ENCODE measurements at regions not wholly inside any gene's neighbourhood (a gene's known extent, or its start where the extent isn't known, plus 50 kb on each side); places are given as distances from the start of the nearest gene placed in this dataset.

DNA sequence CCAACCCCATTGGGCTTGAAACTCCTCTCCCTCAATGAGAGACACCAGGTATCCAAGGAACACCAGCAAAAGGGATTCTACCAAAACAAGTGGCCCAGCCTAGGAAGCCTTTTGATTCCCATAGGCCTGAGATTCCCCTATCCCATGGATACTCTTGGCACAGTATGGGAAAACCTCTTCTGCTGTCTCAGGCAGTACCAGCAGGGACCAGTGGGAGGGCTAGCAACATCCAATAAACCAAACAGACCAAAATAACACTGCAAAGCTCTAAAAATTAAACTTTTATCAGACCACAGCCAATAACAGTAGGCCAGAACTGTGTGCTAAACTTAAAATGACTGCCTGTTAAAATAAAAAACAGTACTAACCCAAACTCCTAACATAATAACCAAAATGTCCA lies 153.9 kb upstream of the CES5A start (continued):
- TF ChIP-seq ZBTB48 (tag by site-specific recombination; IDR thresholded peaks at IDR 0.05): no peak
- TF ChIP-seq ZNF391 (tag by site-specific recombination; IDR thresholded peaks at IDR 0.05; ENCODE audit: borderline replicate concordance, low read depth): no peak
- TF ChIP-seq ZNF837 (tag by site-specific recombination; IDR thresholded peaks at IDR 0.05): no peak
- TF ChIP-seq ZNF776 (tag by site-specific recombination; IDR thresholded peaks at IDR 0.05; ENCODE audit: borderline replicate concordance): no peak

DNA sequence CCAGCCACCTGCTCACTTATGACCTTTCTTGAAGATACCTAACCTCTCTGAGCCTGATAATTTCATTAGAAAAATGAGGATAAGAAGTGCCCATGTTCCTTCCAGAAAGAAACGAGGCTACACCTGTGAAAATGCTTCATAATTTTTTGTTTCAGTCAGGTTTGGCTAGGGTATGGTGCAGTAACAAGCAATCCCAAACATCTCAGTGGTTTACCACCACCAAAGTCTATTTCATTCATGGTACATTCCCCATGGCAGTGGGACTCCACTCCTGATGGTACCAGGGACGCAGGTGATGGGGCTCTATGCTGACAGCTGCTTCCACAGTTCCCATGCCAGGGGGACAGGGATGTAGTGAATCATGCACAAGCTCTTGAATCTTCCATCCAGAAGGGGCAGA lies 147.6 kb upstream of the CES5A start:
- Histone ChIP-seq H3K27ac (ENCODE audit: extremely low read depth, low read depth, low read length) (no peak overlapping the region), H3K4me3 (ENCODE audit: low read depth, low read length) (no peak overlapping the region), H3K4me1 (ENCODE audit: control insufficient read depth, insufficient read depth, low read length) (no peaks in the 10 kb centered on the region), H3K36me3 (ENCODE audit: control insufficient read depth in 2 of 2, insufficient read depth in 1 of 2, low read length in 2 of 2) (no peaks in the 10 kb centered on the region), H3K9me3 (ENCODE audit: control insufficient read depth, insufficient read depth, low read depth, low read length) (no peaks in the 10 kb centered on the region)
- ChIA-PET CTCF (no interaction called here), POLR2A (no interaction called here)
- TF ChIP-seq, protein P1, sequence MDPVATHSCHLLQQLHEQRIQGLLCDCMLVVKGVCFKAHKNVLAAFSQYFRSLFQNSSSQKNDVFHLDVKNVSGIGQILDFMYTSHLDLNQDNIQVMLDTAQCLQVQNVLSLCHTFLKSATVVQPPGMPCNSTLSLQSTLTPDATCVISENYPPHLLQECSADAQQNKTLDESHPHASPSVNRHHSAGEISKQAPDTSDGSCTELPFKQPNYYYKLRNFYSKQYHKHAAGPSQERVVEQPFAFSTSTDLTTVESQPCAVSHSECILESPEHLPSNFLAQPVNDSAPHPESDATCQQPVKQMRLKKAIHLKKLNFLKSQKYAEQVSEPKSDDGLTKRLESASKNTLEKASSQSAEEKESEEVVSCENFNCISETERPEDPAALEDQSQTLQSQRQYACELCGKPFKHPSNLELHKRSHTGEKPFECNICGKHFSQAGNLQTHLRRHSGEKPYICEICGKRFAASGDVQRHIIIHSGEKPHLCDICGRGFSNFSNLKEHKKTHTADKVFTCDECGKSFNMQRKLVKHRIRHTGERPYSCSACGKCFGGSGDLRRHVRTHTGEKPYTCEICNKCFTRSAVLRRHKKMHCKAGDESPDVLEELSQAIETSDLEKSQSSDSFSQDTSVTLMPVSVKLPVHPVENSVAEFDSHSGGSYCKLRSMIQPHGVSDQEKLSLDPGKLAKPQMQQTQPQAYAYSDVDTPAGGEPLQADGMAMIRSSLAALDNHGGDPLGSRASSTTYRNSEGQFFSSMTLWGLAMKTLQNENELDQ (tag by site-specific recombination; IDR thresholded peaks at IDR 0.05; ENCODE audit: low read depth): no peak
- TF ChIP-seq ZNF354C (tag by site-specific recombination; IDR thresholded peaks at IDR 0.05; ENCODE audit: borderline replicate concordance, low read depth) (no peak), ZNF670 (tag by site-specific recombination; IDR thresholded peaks at IDR 0.05; ENCODE audit: low read depth) (no peak), ZFHX2 (tag by site-specific recombination; conservative IDR thresholded peaks at IDR 0.05) (no peak), ZNF571 (tag by site-specific recombination; IDR thresholded peaks at IDR 0.05) (no peak), ZNF140 (tag by site-specific recombination; IDR thresholded peaks at IDR 0.05) (no peak), ZNF610 (tag by site-specific recombination; IDR thresholded peaks at IDR 0.05; ENCODE audit: borderline replicate concordance) (no peak), ZXDB (tag by site-specific recombination; IDR thresholded peaks at IDR 0.05) (no peak), ZNF658 (tag by site-specific recombination; IDR thresholded peaks at IDR 0.05) (no peak), YY2 (tag by site-specific recombination; IDR thresholded peaks at IDR 0.05) (no peak)
- TF ChIP-seq, protein P2, sequence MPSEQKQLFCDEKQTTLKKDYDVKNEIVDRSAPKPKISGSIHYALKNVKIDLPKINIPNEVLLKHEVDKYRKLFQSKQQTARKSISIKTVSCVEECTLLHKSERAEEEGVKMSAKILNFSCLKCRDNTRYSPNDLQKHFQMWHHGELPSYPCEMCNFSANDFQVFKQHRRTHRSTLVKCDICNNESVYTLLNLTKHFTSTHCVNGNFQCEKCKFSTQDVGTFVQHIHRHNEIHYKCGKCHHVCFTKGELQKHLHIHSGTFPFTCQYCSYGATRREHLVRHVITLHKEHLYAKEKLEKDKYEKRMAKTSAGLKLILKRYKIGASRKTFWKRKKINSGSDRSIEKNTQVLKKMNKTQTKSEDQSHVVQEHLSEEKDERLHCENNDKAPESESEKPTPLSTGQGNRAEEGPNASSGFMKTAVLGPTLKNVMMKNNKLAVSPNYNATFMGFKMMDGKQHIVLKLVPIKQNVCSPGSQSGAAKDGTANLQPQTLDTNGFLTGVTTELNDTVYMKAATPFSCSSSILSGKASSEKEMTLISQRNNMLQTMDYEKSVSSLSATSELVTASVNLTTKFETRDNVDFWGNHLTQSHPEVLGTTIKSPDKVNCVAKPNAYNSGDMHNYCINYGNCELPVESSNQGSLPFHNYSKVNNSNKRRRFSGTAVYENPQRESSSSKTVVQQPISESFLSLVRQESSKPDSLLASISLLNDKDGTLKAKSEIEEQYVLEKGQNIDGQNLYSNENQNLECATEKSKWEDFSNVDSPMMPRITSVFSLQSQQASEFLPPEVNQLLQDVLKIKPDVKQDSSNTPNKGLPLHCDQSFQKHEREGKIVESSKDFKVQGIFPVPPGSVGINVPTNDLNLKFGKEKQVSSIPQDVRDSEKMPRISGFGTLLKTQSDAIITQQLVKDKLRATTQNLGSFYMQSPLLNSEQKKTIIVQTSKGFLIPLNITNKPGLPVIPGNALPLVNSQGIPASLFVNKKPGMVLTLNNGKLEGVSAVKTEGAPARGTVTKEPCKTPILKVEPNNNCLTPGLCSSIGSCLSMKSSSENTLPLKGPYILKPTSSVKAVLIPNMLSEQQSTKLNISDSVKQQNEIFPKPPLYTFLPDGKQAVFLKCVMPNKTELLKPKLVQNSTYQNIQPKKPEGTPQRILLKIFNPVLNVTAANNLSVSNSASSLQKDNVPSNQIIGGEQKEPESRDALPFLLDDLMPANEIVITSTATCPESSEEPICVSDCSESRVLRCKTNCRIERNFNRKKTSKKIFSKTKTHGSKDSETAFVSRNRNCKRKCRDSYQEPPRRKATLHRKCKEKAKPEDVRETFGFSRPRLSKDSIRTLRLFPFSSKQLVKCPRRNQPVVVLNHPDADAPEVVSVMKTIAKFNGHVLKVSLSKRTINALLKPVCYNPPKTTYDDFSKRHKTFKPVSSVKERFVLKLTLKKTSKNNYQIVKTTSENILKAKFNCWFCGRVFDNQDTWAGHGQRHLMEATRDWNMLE (tag by site-specific recombination; conservative IDR thresholded peaks at IDR 0.05; ENCODE audit: low read depth): no peak
- TF ChIP-seq, protein P3, sequence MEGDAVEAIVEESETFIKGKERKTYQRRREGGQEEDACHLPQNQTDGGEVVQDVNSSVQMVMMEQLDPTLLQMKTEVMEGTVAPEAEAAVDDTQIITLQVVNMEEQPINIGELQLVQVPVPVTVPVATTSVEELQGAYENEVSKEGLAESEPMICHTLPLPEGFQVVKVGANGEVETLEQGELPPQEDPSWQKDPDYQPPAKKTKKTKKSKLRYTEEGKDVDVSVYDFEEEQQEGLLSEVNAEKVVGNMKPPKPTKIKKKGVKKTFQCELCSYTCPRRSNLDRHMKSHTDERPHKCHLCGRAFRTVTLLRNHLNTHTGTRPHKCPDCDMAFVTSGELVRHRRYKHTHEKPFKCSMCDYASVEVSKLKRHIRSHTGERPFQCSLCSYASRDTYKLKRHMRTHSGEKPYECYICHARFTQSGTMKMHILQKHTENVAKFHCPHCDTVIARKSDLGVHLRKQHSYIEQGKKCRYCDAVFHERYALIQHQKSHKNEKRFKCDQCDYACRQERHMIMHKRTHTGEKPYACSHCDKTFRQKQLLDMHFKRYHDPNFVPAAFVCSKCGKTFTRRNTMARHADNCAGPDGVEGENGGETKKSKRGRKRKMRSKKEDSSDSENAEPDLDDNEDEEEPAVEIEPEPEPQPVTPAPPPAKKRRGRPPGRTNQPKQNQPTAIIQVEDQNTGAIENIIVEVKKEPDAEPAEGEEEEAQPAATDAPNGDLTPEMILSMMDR (tag by site-specific recombination; IDR thresholded peaks at IDR 0.05): no peak
